ENCODE measurements at regions not wholly inside any gene's neighbourhood (a gene's known extent, or its start where the extent isn't known, plus 50 kb on each side); places are given as distances from the start of the nearest gene placed in this dataset.

DNA sequence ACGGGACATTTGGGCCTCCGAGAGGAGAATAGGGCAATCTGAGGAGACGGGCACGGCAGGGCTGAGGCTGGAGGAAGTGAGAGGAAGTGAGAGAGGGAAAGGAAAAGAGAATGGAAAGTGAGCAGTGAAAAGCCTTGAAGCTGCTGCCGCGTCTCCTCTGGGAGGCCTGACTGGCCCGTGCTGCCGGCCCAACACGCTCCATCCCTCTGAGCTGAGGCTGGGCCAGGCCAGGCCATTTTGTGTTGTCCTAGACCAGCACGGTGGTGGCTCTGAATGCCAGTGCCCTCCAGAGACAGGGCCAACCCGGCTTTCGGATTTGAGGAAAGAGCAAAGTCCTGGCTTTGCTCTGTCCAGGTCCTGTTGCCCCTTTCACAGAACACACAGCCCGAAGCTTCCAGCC is 361.1 kb upstream of the SHH start:
- H3K27ac ChIP-seq (ENCODE audit: low read depth in 1 of 2, low read length in 2 of 2) = no peak overlapping the region
- H3K9me3 ChIP-seq (ENCODE audit: control insufficient read depth in 4 of 4, low read length in 3 of 4) = no peaks in the 10 kb centered on the region
- H3K4me1 ChIP-seq (ENCODE audit: control insufficient read depth in 4 of 4, insufficient read depth in 4 of 4, low read length in 3 of 4) = no peaks in the 10 kb centered on the region
- no peak overlapping the region for H3K9ac ChIP-seq (ENCODE audit: low read depth in 1 of 2, low read length in 2 of 2)
- H3K36me3 ChIP-seq (ENCODE audit: control insufficient read depth in 4 of 4, insufficient read depth in 3 of 4, low read depth in 1 of 4, low read length in 3 of 4) = no peaks in the 10 kb centered on the region
- 76% methylated on average over 13 of the region's 13 CpGs for WGBS
- no peak for DNase-seq (ENCODE audit: low spot score)
- H3K4me3 ChIP-seq (ENCODE audit: low read depth in 1 of 3, low read length in 3 of 3) = no peak overlapping the region
- TF ChIP-seq HNF4A (conservative IDR thresholded peaks at IDR 0.05) (no peak), JUND (IDR thresholded peaks at IDR 0.05) (no peak), RAD21 (IDR thresholded peaks at IDR 0.05) (no peak)
- TF ChIP-seq, protein P1, sequence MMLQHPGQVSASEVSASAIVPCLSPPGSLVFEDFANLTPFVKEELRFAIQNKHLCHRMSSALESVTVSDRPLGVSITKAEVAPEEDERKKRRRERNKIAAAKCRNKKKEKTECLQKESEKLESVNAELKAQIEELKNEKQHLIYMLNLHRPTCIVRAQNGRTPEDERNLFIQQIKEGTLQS (IDR thresholded peaks at IDR 0.05) = no peak
- H3K27me3 ChIP-seq (ENCODE audit: control insufficient read depth in 4 of 4, insufficient read depth in 4 of 4, low read length in 3 of 4) = no peaks in the 10 kb centered on the region

DNA sequence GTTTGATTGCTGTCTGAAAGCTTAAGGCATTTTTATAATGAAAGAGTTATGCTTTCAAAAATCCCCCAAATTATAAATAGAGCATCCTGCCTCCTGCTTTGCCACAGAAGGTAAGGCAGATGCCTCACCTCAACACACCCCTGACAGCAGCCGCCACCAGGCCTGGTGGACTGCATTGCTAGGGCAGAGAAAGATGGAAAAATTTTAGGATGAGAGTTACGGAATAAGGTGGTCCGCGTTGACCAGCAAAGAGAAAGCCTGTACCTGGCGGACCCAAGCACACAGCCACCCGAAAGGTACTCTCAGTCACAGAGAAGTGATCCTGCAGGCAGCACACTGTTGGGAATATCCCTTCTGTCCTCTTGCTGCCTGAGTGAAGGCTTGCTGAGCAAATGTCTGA is 360.4 kb upstream of the SHH start:
- 80% methylated on average over 6 of the region's 6 CpGs for WGBS
- H3K27me3 ChIP-seq (ENCODE audit: control insufficient read depth in 4 of 4, insufficient read depth in 4 of 4, low read length in 3 of 4) = no peaks in the 10 kb centered on the region
- no peaks in the 10 kb centered on the region for H3K9me3 ChIP-seq (ENCODE audit: control insufficient read depth in 4 of 4, low read length in 3 of 4)
- TF ChIP-seq RAD21 (IDR thresholded peaks at IDR 0.05) = no peak
- TF ChIP-seq NR2F2 (IDR thresholded peaks at IDR 0.05) = no peak
- TF ChIP-seq, protein P2, sequence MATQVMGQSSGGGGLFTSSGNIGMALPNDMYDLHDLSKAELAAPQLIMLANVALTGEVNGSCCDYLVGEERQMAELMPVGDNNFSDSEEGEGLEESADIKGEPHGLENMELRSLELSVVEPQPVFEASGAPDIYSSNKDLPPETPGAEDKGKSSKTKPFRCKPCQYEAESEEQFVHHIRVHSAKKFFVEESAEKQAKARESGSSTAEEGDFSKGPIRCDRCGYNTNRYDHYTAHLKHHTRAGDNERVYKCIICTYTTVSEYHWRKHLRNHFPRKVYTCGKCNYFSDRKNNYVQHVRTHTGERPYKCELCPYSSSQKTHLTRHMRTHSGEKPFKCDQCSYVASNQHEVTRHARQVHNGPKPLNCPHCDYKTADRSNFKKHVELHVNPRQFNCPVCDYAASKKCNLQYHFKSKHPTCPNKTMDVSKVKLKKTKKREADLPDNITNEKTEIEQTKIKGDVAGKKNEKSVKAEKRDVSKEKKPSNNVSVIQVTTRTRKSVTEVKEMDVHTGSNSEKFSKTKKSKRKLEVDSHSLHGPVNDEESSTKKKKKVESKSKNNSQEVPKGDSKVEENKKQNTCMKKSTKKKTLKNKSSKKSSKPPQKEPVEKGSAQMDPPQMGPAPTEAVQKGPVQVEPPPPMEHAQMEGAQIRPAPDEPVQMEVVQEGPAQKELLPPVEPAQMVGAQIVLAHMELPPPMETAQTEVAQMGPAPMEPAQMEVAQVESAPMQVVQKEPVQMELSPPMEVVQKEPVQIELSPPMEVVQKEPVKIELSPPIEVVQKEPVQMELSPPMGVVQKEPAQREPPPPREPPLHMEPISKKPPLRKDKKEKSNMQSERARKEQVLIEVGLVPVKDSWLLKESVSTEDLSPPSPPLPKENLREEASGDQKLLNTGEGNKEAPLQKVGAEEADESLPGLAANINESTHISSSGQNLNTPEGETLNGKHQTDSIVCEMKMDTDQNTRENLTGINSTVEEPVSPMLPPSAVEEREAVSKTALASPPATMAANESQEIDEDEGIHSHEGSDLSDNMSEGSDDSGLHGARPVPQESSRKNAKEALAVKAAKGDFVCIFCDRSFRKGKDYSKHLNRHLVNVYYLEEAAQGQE (IDR thresholded peaks at IDR 0.05) = no peak
- TF ChIP-seq, protein P3, sequence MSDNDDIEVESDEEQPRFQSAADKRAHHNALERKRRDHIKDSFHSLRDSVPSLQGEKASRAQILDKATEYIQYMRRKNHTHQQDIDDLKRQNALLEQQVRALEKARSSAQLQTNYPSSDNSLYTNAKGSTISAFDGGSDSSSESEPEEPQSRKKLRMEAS (IDR thresholded peaks at IDR 0.05) = no peak
- TF ChIP-seq, protein P4, sequence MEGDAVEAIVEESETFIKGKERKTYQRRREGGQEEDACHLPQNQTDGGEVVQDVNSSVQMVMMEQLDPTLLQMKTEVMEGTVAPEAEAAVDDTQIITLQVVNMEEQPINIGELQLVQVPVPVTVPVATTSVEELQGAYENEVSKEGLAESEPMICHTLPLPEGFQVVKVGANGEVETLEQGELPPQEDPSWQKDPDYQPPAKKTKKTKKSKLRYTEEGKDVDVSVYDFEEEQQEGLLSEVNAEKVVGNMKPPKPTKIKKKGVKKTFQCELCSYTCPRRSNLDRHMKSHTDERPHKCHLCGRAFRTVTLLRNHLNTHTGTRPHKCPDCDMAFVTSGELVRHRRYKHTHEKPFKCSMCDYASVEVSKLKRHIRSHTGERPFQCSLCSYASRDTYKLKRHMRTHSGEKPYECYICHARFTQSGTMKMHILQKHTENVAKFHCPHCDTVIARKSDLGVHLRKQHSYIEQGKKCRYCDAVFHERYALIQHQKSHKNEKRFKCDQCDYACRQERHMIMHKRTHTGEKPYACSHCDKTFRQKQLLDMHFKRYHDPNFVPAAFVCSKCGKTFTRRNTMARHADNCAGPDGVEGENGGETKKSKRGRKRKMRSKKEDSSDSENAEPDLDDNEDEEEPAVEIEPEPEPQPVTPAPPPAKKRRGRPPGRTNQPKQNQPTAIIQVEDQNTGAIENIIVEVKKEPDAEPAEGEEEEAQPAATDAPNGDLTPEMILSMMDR (IDR thresholded peaks at IDR 0.05; ENCODE audit: low read depth, low read length, missing input control) = no peak
- no peak for TF ChIP-seq HNF4A (conservative IDR thresholded peaks at IDR 0.05)
- TF ChIP-seq, protein P1 (IDR thresholded peaks at IDR 0.05) = no peak
- no peak for TF ChIP-seq HNF4G (IDR thresholded peaks at IDR 0.05)
- TF ChIP-seq RXRA (IDR thresholded peaks at IDR 0.05) = no peak
- no peak for TF ChIP-seq YY1 (IDR thresholded peaks at IDR 0.05)
- TF ChIP-seq FOXA1 (IDR thresholded peaks at IDR 0.05) = no peak
- no peak for TF ChIP-seq GABPA (IDR thresholded peaks at IDR 0.05 in 1 of 2, conservative IDR thresholded peaks at IDR 0.05 in 1 of 2)
- TF ChIP-seq JUND (IDR thresholded peaks at IDR 0.05) = no peak
- no peak for TF ChIP-seq SP1 (IDR thresholded peaks at IDR 0.05)
- no peak for TF ChIP-seq EGR1 (IDR thresholded peaks at IDR 0.05; ENCODE audit: low read depth in 2 of 2)
- no peaks in the 10 kb centered on the region for H3K4me1 ChIP-seq (ENCODE audit: control insufficient read depth in 4 of 4, insufficient read depth in 4 of 4, low read length in 3 of 4)
- no peak for DNase-seq (ENCODE audit: low spot score)
- no peaks in the 10 kb centered on the region for H3K36me3 ChIP-seq (ENCODE audit: control insufficient read depth in 4 of 4, insufficient read depth in 3 of 4, low read depth in 1 of 4, low read length in 3 of 4)
- no peak overlapping the region for H3K27ac ChIP-seq (ENCODE audit: low read depth in 1 of 2, low read length in 2 of 2)
- H3K9ac ChIP-seq (ENCODE audit: low read depth in 1 of 2, low read length in 2 of 2) = no peak overlapping the region
- no peak overlapping the region for H3K4me3 ChIP-seq (ENCODE audit: low read depth in 1 of 3, low read length in 3 of 3)
